ENCODE measurements at regions not wholly inside any gene's neighbourhood (a gene's known extent, or its start where the extent isn't known, plus 50 kb on each side); places are given as distances from the start of the nearest gene placed in this dataset.
"Not testable (repeated sequence)": the region's sequence is repeated elsewhere in the genome, so short reads cannot be mapped to it uniquely, and the experiment has no call there.

DNA sequence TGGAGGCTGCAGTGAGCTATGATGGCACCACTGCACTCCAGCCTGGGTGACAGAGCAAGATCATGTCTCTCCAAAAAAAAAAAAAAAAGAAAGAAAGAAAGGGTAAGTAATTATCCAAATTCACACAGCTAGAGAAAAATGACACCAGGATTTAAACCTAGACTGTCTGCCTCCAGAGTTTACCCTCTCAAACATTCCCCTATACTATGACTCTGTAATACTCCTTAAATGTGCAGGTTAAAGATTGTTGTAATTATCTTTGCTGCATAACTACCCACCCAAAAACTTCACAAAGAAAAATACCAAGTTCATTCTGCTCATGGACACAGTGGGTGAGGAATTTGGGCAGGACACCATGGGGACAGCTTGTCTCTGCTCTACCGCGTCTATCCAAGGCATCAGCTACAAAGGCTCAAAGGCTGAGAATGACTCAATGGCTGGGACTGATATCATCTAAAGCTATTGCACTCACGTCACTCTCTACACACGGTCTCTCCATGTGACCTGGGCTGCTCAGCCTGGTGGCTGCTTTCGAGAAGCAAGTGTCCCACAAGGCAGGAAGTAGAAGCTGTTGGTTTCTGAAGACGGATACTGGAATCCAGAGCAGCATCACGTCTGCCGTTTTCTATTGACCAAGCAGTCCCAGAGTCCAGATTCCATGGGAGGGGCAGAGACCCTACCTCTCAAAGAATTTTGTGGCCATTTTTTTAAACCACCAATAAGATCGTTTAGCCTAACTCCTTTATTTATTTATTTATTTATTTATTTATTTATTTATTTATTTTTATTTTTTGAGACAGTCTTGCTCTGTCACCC lies 185.7 kb upstream of the AUTS2 start:
- Histone ChIP-seq H3K4me1 (replicated peaks in 1 of 2) (peaks cover 0 to 3% of the 10 kb centered on the region in 2 donors), H3K4me3 (no peak overlapping the region), H3K27ac (no peak overlapping the region)
- peak in 7 of 8 experiments; percentile 48 to 100 (median 93) for ATAC-seq (replicated peaks in 6 of 8)
- in situ Hi-C loops (cut with MboI; ENCODE audit: low pct_unique_long_range_greater_than_20kb in 2 of 9, low sequenced_read_pairs in 9 of 9, unreplicated experiment in 9 of 9) = no loop called here
- WGBS, 10 experiments = 10 to 100% (median 74%) methylated on average over 1 to 9 of the region's 9 CpGs

DNA sequence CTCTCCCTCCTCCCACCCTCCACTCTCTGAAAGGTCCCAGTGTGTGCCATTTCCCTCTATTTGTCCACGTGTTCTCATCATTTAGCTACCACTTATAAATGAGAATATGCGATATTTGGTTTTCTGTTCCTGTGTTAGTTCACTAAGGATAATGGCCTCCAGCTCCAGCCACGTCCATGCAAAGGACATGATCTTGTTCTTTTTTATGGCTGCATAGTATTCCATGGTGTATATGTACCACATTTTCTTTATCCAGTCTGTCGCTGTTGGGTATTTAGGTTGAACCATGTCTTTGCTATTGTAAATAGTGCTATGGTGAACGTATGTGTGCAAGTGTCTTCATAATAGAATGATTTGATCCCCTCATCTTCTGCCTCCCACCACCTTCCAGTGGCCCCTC lies 183.7 kb upstream of the AUTS2 start:
- 34 to 100% (median 77%) methylated on average over 1 to 5 of the region's 5 CpGs; no CpG with 5 or more reads in 3 of the 10 experiments for WGBS, 10 experiments
- no peak for ATAC-seq (replicated peaks in 6 of 8)
- in situ Hi-C loops (cut with MboI; ENCODE audit: low pct_unique_long_range_greater_than_20kb in 2 of 9, low sequenced_read_pairs in 9 of 9, unreplicated experiment in 9 of 9) = no loop called here

DNA sequence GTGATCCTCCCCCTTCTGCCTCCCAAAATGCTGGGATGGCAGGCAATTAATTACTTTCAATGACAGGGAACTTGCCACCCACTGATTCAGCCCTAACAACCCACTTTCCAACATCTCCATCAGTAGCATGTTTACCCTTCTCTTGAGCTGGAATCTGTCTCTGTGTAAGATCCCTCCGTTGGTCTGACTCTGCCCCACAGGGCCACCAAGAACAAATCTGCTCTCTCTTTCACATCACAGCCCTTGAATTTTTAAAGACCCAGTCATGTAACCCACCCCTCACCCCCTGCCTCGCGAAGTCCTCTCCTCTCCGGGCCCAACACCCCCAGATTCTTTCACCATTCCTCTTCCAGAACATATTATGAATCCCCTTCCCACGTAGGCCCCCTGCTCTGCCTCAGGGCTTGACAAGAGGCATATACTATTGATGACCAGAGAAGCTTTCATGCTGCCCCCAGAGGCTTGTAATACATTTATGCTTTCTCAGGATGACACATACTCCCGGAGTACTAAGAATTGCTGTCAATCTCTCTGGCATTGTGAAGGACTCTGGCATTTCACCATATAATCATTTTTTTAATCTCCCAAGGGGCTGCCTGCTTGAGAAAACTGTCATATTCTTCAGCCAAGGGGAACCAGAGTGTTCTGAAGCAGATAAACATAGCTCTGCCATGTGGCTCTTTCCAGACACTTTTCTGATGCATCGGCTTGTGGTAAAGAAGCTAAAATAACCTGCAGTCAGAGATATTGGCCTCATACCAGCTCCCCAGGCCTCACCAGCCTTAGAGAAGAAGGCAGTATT lies 179.2 kb upstream of the AUTS2 start:
- no peak overlapping the region for H3K4me3 ChIP-seq
- peak in 5 of 8 experiments; percentile 74 to 91 (median 79) for ATAC-seq (replicated peaks in 6 of 8)
- peaks cover 15 to 20% of the 10 kb centered on the region in 2 donors for H3K4me1 ChIP-seq (replicated peaks in 1 of 2)
- 0 to 100% (median 60%) methylated on average over 1 to 6 of the region's 7 CpGs; no CpG with 5 or more reads in 3 of the 10 experiments for WGBS, 10 experiments
- in situ Hi-C loops (cut with MboI; ENCODE audit: low pct_unique_long_range_greater_than_20kb in 2 of 9, low sequenced_read_pairs in 9 of 9, unreplicated experiment in 9 of 9) = no loop called here
- peak overlapping the region in 1 of 2 donors; percentile 37 for H3K27ac ChIP-seq

More for the DNA sequence above, 183.7 kb upstream of the AUTS2 start:
- H3K4me1 ChIP-seq (replicated peaks in 1 of 2) = peaks cover 4 to 9% of the 10 kb centered on the region in 2 donors
- no peak overlapping the region for H3K27ac ChIP-seq
- no peak overlapping the region for H3K4me3 ChIP-seq

DNA sequence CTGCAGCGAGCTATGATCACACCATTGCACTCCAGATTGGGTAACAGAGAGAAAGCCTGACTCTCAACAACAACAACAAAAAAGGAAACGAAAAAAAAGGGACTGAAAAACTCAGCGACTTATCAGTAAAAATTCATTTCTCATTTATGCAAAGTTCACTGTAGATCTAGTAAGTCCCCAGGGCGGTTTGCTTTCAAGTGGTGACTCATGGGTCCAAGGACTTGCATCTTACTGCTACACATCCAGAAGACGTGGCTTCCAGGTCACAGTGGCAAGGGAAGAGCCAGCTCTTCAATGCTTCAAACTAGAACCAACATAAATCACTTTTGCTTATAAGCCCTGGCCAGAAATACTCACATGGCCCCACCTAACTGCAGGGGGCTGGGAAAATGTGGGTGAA lies 178.3 kb upstream of the AUTS2 start:
- no peak overlapping the region for H3K27ac ChIP-seq
- peak in 6 of 8 experiments; percentile 49 to 92 (median 56) for ATAC-seq (replicated peaks in 6 of 8)
- in situ Hi-C loops (cut with MboI; ENCODE audit: low pct_unique_long_range_greater_than_20kb in 2 of 9, low sequenced_read_pairs in 9 of 9, unreplicated experiment in 9 of 9) = no loop called here
- 7 to 83% (median 50%) methylated on average over 1 to 5 of the region's 5 CpGs; no CpG with 5 or more reads in 3 of the 10 experiments for WGBS, 10 experiments
- peaks cover 15 to 20% of the 10 kb centered on the region in 2 donors for H3K4me1 ChIP-seq (replicated peaks in 1 of 2)
- no peak overlapping the region for H3K4me3 ChIP-seq

- H3K4me1 ChIP-seq (replicated peaks in 1 of 2) = peaks cover 15 to 20% of the 10 kb centered on the region in 2 donors
- no peak overlapping the region for H3K4me3 ChIP-seq
- in situ Hi-C loops (cut with MboI; ENCODE audit: low pct_unique_long_range_greater_than_20kb in 2 of 9, low sequenced_read_pairs in 9 of 9, unreplicated experiment in 9 of 9) = no loop called here
- H3K27ac ChIP-seq = no peak overlapping the region
- WGBS, 10 experiments = 8 to 70% (median 25%) methylated on average over 2 to 4 of the region's 4 CpGs; no CpG with 5 or more reads in 4 of the 10 experiments
- peak in 2 of 8 experiments; percentile 14 to 56 for ATAC-seq (replicated peaks in 6 of 8)
These were observed 175.7 kb upstream of the AUTS2 start for GRCh38 chr7:69422574-69422985.

DNA sequence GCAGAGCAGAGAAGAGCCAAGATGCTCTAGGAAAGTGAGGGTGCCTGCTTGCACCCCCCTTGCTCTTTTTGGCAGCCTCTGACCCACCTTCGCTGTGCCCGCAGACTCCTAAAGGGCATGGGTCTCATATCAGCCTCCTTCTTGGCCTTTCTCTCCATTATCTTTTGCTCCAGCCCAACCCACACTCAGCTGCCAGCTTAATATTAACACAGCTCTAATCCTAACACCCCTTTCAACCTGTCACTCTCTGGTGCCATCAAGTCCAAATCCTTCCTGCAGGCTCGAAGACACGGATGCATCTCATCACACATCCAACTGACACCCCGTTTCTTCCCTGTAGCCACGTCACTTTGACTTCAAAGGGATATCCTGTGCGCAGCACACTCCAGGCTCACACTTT lies 171.6 kb upstream of the AUTS2 start:
- WGBS, 10 experiments = 60 to 100% (median 87%) methylated on average over 1 to 6 of the region's 7 CpGs; no CpG with 5 or more reads in 2 of the 10 experiments
- H3K27ac ChIP-seq = no peak overlapping the region
- no peak overlapping the region for H3K4me3 ChIP-seq
- H3K4me1 ChIP-seq (replicated peaks in 1 of 2) = peaks cover 12 to 16% of the 10 kb centered on the region in 2 donors
- in situ Hi-C loops (cut with MboI; ENCODE audit: low pct_unique_long_range_greater_than_20kb in 2 of 9, low sequenced_read_pairs in 9 of 9, unreplicated experiment in 9 of 9) = no loop called here
- ATAC-seq (replicated peaks in 6 of 8) = no peak

DNA sequence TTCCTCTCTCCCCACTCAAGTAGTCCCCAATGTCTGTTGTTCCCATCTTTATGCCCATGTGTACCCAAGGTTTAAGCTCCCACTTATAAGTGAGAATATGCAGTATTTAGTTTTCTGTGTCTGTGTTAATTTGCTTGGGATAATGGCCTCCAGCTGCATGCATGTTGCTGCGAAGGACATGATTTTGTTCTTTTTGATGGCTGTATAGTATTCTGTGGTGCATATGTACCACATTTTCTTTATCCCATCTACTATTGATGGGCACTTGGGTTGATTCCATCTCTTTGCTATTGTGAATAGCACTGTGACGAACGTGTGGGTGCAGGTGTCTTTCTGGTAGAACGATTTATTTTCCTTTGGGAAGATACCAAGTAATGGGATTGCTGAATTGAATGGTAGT lies 170.2 kb upstream of the AUTS2 start:
- Histone ChIP-seq H3K4me1 (replicated peaks in 1 of 2) (peaks cover under 1 to 2% of the 10 kb centered on the region in 2 donors), H3K4me3 (no peak overlapping the region), H3K27ac (no peak overlapping the region)
- WGBS, 10 experiments = 18 to 100% (median 60%) methylated on average over 1 to 4 of the region's 4 CpGs; no CpG with 5 or more reads in 3 of the 10 experiments
- in situ Hi-C loops (cut with MboI; ENCODE audit: low pct_unique_long_range_greater_than_20kb in 2 of 9, low sequenced_read_pairs in 9 of 9, unreplicated experiment in 9 of 9) = no loop called here
- no peak for ATAC-seq (replicated peaks in 6 of 8)

- peaks cover 0 to 2% of the 10 kb centered on the region in 2 donors for H3K4me1 ChIP-seq (replicated peaks in 1 of 2)
- no peak overlapping the region for H3K4me3 ChIP-seq
- H3K27ac ChIP-seq = no peak overlapping the region
- in situ Hi-C loops (cut with MboI; ENCODE audit: low pct_unique_long_range_greater_than_20kb in 2 of 9, low sequenced_read_pairs in 9 of 9, unreplicated experiment in 9 of 9) = no loop called here
- ATAC-seq (replicated peaks in 6 of 8) = no peak
- WGBS, 10 experiments = 27 to 79% (median 55%) methylated on average over 3 to 14 of the region's 16 CpGs; no CpG with 5 or more reads in 6 of the 10 experiments
These were observed 168.3 kb upstream of the AUTS2 start for GRCh38 chr7:69429911-69430383.

DNA sequence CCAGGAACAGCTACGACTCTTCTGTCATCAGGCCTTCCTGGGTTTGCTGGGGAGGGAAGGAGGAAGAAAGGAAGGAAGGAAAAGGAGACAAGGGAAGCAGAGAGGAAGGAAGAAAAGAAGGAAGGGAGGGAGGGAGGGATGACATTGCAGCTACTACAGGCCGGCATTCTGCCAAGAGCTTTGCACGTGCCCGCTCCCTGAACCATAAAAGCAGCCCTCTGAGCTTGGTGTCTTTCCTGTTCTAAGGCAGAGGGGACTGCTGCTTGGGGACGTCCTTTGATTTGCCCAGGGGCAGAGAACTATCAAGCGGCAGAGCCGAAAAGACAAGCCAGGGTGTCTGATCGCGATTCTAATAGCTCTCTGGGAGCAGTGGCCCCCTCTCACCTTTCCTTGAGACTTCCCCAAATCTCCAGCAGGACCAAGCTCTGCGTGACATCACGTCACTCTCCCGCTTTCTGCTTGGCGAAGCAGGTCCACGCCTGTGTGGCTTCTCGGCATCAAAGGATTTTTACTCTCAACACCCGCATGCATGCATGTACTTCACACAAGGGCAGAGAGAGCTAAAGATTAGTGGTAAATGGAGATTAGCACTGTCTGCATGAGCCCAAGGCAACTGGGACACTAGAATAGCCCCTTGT lies 167.8 kb upstream of the AUTS2 start:
- Histone ChIP-seq H3K4me1 (replicated peaks in 1 of 2) (peaks cover 0 to 2% of the 10 kb centered on the region in 2 donors), H3K4me3 (no peak overlapping the region), H3K27ac (no peak overlapping the region)
- ATAC-seq (replicated peaks in 6 of 8) = peak in 2 of 8 experiments; percentile 35 to 37
- in situ Hi-C loops (cut with MboI; ENCODE audit: low pct_unique_long_range_greater_than_20kb in 2 of 9, low sequenced_read_pairs in 9 of 9, unreplicated experiment in 9 of 9) = no loop called here
- WGBS, 10 experiments = 48 to 100% (median 90%) methylated on average over 1 to 11 of the region's 16 CpGs; no CpG with 5 or more reads in 4 of the 10 experiments

DNA sequence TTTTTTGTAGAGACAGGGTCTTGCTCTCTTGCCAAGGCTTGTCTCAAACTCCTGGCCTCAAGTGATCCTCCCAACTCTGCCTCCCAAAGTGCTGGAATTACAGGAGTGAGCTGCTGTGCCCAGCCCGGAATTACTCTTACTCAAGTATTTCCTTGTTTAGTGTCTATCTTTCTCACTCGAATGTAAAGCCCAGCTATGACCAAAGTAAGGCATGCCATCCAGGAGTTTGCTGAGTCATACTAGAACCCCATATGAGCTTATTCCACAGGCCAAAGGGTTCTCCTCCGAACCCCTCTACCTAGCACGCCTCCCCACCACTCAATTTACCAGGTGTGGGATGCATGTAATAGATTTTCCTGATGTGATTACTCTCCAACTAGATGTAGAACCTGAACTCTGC lies 166.6 kb upstream of the AUTS2 start:
- H3K4me3 ChIP-seq = no peak overlapping the region
- H3K4me1 ChIP-seq (replicated peaks in 1 of 2) = peaks cover 0 to 2% of the 10 kb centered on the region in 2 donors
- WGBS, 10 experiments = 60 to 100% (median 83%) methylated on average over 1 to 4 of the region's 4 CpGs; no CpG with 5 or more reads in 2 of the 10 experiments
- ATAC-seq (replicated peaks in 6 of 8) = no peak
- in situ Hi-C loops (cut with MboI; ENCODE audit: low pct_unique_long_range_greater_than_20kb in 2 of 9, low sequenced_read_pairs in 9 of 9, unreplicated experiment in 9 of 9) = no loop called here
- H3K27ac ChIP-seq = no peak overlapping the region

GRCh38 chr7:69432276-69432675 lies 166.0 kb upstream of the AUTS2 start:
- H3K27ac ChIP-seq; ATAC-seq (replicated peaks in 6 of 8); in situ Hi-C loops (cut with MboI; ENCODE audit: low pct_unique_long_range_greater_than_20kb in 2 of 9, low sequenced_read_pairs in 9 of 9, unreplicated experiment in 9 of 9); H3K4me3 ChIP-seq; H3K4me1 ChIP-seq (replicated peaks in 1 of 2): not testable (repeated sequence)
- 0 to 100% (median 93%) methylated on average over 1 to 5 of the region's 5 CpGs for WGBS, 10 experiments

GRCh38 chr7:69433081-69433480 lies 165.2 kb upstream of the AUTS2 start:
- H3K4me3 ChIP-seq = no peak overlapping the region
- no peak for ATAC-seq (replicated peaks in 6 of 8)
- in situ Hi-C loops (cut with MboI; ENCODE audit: low pct_unique_long_range_greater_than_20kb in 2 of 9, low sequenced_read_pairs in 9 of 9, unreplicated experiment in 9 of 9) = no loop called here

More at GRCh38 chr7:69433081-69433480, 165.2 kb upstream of the AUTS2 start:
- Histone ChIP-seq H3K27ac (no peak overlapping the region), H3K4me1 (replicated peaks in 1 of 2) (peaks cover 0 to 2% of the 10 kb centered on the region in 2 donors)
- 0 to 100% (median 67%) methylated on average over 1 of the region's 1 CpG; no CpG with 5 or more reads in 3 of the 10 experiments for WGBS, 10 experiments

Measured in motor neuron (in vitro differentiated cells).